ENCODE measurements at regions not wholly inside any gene's neighbourhood (a gene's known extent, or its start where the extent isn't known, plus 50 kb on each side); places are given as distances from the start of the nearest gene placed in this dataset.

GRCh38 chr5:135227064-135228022 lies 171.7 kb downstream of the MACROH2A1 start:
- in situ Hi-C loops (cut with HindIII; ENCODE audit: low pct_ligation_motif_present, low sequenced_read_pairs): no loop called here
- Histone ChIP-seq H3K27ac (no peak overlapping the region), H3K4me3 (ENCODE audit: low read depth, low read length) (no peak overlapping the region), H3K27me3 (replicated peaks) (no peaks in the 10 kb centered on the region), H3K36me3 (replicated peaks) (no peaks in the 10 kb centered on the region)
- DNase-seq: no peak
- TF ChIP-seq CTCF (IDR thresholded peaks at IDR 0.05; ENCODE audit: low read depth, low read length, missing control alignments): no peak

- Histone ChIP-seq H3K36me3 (replicated peaks) (no peaks in the 10 kb centered on the region), H3K4me3 (ENCODE audit: low read depth, low read length) (no peak overlapping the region), H3K27me3 (replicated peaks) (no peaks in the 10 kb centered on the region), H3K27ac (no peak overlapping the region)
- TF ChIP-seq CTCF (IDR thresholded peaks at IDR 0.05; ENCODE audit: low read depth, low read length, missing control alignments): no peak
- no peak for DNase-seq
- in situ Hi-C loops (cut with HindIII; ENCODE audit: low pct_ligation_motif_present, low sequenced_read_pairs): no loop called here
Observed at GRCh38 chr5:135225856-135226560, 173.0 kb downstream of the MACROH2A1 start.

- H3K27ac ChIP-seq: no peak overlapping the region
- no peaks in the 10 kb centered on the region for H3K36me3 ChIP-seq (replicated peaks)
- TF ChIP-seq CTCF (IDR thresholded peaks at IDR 0.05; ENCODE audit: low read depth, low read length, missing control alignments): no peak
- no peak overlapping the region for H3K4me3 ChIP-seq (ENCODE audit: low read depth, low read length)
- DNase-seq: no peak
- in situ Hi-C loops (cut with HindIII; ENCODE audit: low pct_ligation_motif_present, low sequenced_read_pairs): no loop called here
- no peaks in the 10 kb centered on the region for H3K27me3 ChIP-seq (replicated peaks)
Observed at GRCh38 chr5:135223891-135224625, 175.0 kb downstream of the MACROH2A1 start.

GRCh38 chr5:135223404-135223803 lies 175.6 kb downstream of the MACROH2A1 start:
- no peak for TF ChIP-seq CTCF (IDR thresholded peaks at IDR 0.05; ENCODE audit: low read depth, low read length, missing control alignments)
- no peak overlapping the region for H3K27ac ChIP-seq
- no peak for DNase-seq
- no peaks in the 10 kb centered on the region for H3K36me3 ChIP-seq (replicated peaks)
- no peak overlapping the region for H3K4me3 ChIP-seq (ENCODE audit: low read depth, low read length)
- in situ Hi-C loops (cut with HindIII; ENCODE audit: low pct_ligation_motif_present, low sequenced_read_pairs): no loop called here
- no peaks in the 10 kb centered on the region for H3K27me3 ChIP-seq (replicated peaks)

- no peak for TF ChIP-seq CTCF (IDR thresholded peaks at IDR 0.05; ENCODE audit: low read depth, low read length, missing control alignments)
- Histone ChIP-seq H3K27me3 (replicated peaks) (no peaks in the 10 kb centered on the region), H3K27ac (no peak overlapping the region), H3K4me3 (ENCODE audit: low read depth, low read length) (no peak overlapping the region), H3K36me3 (replicated peaks) (no peaks in the 10 kb centered on the region)
- in situ Hi-C loops (cut with HindIII; ENCODE audit: low pct_ligation_motif_present, low sequenced_read_pairs): no loop called here
- DNase-seq: no peak
Observed at GRCh38 chr5:135222771-135223170, 176.3 kb downstream of the MACROH2A1 start.

Data from brain microvascular endothelial cell (primary cell).